ENCODE measurements at regions not wholly inside any gene's neighbourhood (a gene's known extent, or its start where the extent isn't known, plus 50 kb on each side); places are given as distances from the start of the nearest gene placed in this dataset.

- TF ChIP-seq CTCF (conservative IDR thresholded peaks at IDR 0.05) (peak; percentile 75), EZH2 (IDR thresholded peaks at IDR 0.05; ENCODE audit: low read depth) (no peak)
Measured at GRCh38 chr6:168865-169455, 123.3 kb upstream of the DUSP22 start.

All from PC-9 (cell line).